HT-29 (cell line): ENCODE measurements at regions not wholly inside any gene's neighbourhood (a gene's known extent, or its start where the extent isn't known, plus 50 kb on each side); places are given as distances from the start of the nearest gene placed in this dataset.

Experiments used
- DNase-seq: peaks from one replicate; pipeline ENCODE4 v3.0.0-alpha.2; 2015; ENCODE audit warnings: low spot score

GRCh38 chr6:40268166-40268565, 319.0 kb downstream of the LRFN2 start:
- no peak for DNase-seq

DNA sequence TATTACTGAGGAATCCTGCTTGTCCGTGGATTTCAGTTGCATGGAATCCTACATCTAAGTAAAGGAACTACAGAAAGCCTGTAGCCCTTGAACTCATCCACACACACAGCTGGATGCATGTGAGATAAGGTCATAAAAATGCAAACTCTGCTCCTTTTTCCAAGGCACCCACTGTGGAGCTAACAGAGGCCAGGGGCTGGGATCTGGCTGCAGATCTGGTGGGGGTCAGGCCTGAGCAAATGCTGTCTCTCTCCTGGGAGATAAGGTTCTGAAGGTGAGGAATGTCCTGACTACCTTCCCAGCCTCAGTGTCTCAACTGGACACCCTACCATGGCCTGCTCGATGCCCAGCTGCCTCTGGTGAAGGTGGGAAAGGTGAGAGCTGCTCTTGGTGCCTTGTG, 321.5 kb downstream of the LRFN2 start:
- no peak for DNase-seq

DNA sequence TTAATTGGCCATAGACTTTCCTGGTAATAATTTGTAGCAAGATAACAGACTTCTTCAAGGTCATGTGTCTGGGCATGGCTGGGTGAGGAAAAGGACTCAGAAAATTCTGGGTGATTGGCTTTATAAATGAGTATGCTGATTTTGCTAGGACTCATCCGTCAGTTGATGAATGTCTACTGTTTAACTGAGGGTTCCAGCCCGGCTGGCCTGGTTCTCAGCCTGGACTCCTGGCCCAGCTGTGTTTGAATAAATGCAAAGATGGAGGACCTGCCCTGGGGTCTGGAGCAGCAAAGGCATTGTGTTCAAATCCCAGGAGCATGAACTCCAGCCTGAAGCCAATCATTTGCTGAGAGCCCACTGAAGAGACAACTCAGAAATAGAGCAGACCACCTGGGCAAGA, 323.2 kb downstream of the LRFN2 start:
- DNase-seq, result no peak

DNA sequence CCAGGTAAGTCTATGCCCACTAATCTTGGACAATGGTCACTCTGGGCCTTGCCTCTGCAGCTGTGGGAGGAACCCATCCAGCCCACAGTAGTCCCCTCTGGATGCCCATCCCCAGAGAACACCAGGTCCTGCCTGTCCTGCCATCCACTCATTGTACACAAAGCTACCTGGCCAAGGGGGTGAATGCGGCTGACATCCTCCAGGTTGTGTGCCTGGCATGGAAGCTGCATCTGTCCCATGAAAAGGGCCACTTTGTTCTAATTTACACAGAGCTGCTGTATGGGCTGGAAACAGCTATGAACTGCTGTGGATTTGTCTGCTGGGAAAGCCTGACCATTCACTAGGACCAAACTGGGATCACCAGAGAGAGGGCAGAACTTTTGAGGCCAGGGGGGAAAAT, 324.8 kb downstream of the LRFN2 start:
- DNase-seq, result no peak

GRCh38 chr6:40258531-40258930, 324.3 kb upstream of the MOCS1 start:
- no peak for DNase-seq

- DNase-seq, result no peak
These were observed 322.6 kb upstream of the MOCS1 start for GRCh38 chr6:40256831-40257230.

DNA sequence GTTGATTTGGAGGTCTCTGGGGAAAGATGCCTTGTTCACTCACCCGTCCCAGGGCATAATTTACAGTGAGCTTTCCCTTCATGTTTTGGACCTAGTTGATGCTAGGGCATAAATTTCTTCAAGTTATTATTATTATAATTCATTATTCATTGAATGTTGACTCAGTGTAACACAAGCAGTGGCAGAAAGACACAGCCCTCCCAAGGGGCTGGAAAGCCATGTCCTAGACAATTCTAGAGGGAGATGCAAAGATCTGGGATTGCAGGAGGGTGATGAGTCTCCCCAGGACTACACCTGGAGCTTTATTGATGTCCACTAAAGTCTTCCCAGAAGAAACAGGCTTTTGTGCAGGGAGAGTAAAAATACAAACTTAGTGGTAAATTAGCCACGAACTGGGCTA, 322.0 kb upstream of the MOCS1 start:
- no peak for DNase-seq

DNA sequence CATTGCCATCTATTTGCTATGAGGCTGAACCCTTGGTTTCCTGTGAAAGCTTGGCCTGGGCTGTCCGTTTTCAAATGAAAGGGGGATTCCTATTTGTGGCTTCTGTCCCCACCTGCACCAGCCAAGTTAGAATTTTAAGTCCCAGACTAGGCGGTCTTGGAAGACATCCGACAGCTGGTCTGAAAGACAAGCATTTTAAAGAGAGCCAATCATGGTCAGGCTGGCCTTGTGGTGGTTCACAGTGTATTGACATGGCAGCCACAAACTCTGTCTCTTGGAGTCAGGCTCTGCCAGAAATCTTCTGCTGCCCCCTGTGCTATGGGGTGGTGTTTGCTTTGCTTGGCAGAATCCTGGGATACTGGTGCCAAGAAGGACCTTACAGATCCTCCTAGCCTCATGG, 319.2 kb upstream of the MOCS1 start:
- DNase-seq, result no peak

- no peak for DNase-seq
These were observed 318.4 kb upstream of the MOCS1 start for GRCh38 chr6:40252531-40253258.

- no peak for DNase-seq
These were observed 317.5 kb upstream of the MOCS1 start for GRCh38 chr6:40251637-40252300.

GRCh38 chr6:40249935-40250334, 315.7 kb upstream of the MOCS1 start:
- no peak for DNase-seq

GRCh38 chr6:40247516-40248115, 313.4 kb upstream of the MOCS1 start:
- no peak for DNase-seq

DNA sequence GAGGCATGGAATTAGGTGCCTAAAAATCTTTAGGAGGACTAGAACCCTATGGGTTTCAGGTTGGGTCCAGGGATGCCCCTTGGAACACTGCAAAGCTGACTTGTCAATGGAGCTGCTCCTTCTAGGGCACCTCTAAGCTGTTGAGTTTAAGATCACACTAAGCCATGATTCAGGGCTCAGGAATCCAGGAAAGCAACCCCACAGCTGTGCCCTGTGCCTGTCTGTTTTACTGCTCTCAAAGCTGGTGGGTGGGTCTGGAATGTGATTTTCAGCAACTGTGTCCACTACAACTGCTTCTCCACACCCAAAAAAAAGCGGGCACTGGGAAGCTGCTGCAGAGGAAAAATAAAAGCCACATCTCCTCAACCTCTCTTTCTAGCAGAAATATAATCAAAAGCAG, 310.4 kb upstream of the MOCS1 start:
- no peak for DNase-seq

- DNase-seq, result no peak
These were observed 298.4 kb upstream of the MOCS1 start for GRCh38 chr6:40232698-40233097.

DNA sequence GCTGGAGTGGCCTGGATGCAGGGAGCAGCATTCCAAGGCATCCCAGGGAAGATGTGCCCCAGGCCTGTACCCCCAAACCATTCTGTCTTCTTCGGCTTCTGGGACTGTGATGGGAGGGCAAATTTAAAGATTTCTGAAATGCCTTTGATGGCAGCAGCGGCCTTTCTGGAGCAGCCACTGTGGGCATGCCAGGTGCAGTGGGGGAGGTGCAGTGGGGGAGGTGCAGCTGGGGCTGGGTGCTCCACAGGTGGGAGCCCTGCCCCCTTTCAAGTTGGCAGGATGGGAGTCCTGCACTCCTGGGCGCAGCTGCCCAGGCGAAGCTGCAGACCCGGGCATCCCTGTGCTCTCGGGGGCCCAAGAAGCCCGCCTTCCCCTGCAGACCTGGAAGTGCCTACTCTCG, 293.5 kb upstream of the MOCS1 start:
- no peak for DNase-seq

DNA sequence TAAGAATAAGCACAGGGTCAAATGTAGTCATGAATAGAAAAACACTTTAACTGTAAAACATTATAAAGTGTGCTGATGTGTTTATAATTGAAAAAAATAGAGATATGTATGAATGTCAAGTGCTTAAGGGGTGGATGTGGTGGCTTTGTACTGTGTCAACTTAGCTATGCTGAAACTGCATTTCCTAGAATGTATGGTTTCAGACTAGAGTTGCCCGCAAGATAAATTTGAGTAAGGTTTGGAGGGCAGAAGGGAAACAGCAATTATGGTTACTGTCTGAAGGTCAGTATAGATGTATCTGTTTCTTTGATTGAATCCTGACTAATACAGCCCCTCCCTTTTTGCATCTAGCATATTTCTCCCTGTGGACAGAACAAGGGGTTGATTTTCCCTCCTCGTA, 288.1 kb upstream of the MOCS1 start:
- DNase-seq, result no peak

GRCh38 chr6:40219799-40220198, 285.5 kb upstream of the MOCS1 start:
- DNase-seq, result no peak

DNA sequence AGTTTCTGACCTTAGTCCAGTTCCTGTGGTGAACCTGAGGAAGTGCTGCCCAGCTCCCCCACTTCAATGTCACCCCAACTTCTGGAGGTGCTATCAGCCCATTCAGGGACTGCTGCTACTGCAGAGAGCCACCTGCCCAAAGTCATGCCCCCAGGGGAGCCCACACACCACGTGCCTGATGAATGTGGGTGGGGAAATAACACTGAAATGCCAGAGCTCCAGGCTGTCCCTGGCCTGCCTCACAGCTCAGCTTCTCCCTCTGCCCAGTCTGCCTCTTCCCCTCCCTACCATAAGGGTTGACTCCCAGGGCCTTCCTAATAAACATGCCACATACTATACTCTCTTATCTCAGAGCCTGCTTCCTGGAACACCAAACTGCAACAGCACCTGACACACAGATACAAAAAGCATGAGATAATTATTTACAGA, 276.4 kb upstream of the MOCS1 start:
- DNase-seq, result no peak

- no peak for DNase-seq
These were observed 271.5 kb upstream of the MOCS1 start for GRCh38 chr6:40205801-40206200.

DNA sequence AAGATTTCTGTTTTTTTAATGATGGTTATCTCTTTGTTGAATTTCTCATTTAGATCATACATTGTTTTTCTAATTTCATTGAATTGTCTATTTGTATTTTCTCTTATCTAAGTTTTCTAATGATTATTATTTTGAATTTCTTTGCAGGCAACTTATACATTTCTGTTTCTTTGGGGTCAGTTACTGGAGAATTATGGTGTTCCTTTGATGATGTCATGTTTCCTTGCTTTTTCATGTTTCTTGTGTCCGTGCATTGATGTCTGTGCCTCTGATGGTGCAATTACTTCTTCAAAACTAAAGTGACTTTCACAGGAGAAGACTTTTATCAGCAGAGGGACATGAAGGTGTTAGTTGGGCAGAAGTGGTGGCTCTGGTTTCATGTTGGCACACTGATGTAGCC, 270.7 kb upstream of the MOCS1 start:
- no peak for DNase-seq

DNA sequence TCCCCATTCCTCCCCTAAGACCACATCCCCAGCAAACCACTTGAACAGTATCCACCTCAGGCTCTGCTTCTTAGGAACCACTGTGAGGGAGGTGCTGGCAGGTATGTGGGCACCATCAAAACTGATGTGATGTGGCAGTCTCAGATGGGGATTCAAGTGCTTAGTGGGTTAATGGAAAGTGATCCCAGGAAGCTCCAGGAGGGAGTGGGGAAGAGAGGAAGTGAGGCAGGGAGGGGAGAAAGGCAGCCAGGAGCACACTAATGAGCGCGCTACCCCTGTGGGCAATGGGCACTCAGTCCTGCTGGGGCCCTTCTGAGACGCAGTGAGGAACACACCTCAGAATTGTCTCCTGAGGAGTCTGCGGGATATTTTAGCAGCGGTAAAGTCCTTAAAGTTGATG, 263.1 kb upstream of the MOCS1 start:
- DNase-seq, result no peak

DNA sequence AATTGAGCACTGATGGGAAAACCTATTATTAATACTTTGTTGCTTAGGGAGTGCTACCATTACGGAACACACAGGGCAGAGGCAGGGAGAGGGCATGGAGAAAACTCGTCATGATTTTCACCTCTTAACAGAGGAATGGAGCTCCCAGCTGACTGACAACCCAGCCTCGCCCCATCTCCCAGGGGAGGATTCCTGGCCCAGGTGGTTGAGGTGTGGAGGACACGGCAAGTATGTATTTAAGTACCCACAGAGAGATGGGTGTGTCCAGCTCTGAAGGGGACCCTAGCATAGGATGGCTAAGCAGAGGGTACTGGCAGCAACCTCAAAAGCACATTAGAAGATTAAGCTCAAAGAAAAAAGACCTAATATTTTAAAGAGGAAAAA, 261.9 kb upstream of the MOCS1 start:
- no peak for DNase-seq

DNA sequence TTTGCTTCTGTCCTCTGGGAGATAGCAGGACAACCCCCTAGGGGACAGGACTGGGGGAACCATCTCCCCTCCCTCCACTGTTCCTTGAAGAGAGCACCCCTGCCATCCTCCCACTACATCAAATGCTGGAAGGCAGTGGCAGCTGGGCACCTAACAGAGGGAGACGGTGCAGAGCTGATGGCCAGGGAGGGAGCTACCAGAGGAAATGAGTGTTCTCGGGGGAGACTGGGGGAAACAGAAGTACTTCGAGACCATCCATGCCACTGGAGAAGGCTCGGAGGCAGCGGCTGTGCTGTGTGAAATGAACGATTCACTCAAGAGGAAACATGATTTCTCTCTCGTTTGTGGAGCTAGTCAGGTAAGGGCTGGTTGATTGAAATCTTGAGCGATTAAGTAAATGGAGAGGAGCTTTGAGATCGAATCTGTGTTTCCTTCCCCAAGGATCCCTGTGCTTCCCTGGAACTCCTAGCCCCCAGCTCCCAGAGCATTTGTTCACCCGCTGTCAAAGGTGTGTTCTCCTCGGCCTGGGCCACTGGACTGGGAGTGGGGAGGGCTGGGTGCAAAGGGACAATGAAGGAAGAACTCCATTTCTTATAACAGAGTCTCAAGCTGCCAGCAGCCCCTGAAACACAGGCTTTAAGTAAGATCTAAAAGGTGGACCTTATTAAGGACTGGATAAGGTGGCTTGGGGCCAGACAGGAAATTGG, 261.3 kb upstream of the MOCS1 start:
- DNase-seq, result no peak
